A673 (cell line): ENCODE measurements at regions not wholly inside any gene's neighbourhood (a gene's known extent, or its start where the extent isn't known, plus 50 kb on each side); places are given as distances from the start of the nearest gene placed in this dataset.

ENCODE experiments used
- CTCF ChIP-seq: fragments of 300-800, 200-600 bp; sonication (generic); conservative IDR thresholded peaks from 2 replicates; pipeline ENCODE4 v1.5.1; 2017; ENCODE audit warnings: low read depth, mild to moderate bottlenecking, antibody characterized with exemption, low read length, moderate library complexity, mixed read lengths
- EZH2 ChIP-seq: fragments of 200-600 bp; sonication (generic); IDR thresholded peaks from 2 replicates; pipeline ENCODE4 v1.6.1; 2017; ENCODE audit warnings: borderline replicate concordance, low read depth, mild to moderate bottlenecking, mixed read lengths, antibody characterized with exemption, low read length; ENCODE audit not compliant: poor library complexity, severe bottlenecking

- TF ChIP-seq EZH2, result no peak
- TF ChIP-seq CTCF, result no peak
Observed at GRCh38 chr21:39111931-39112550, 71.2 kb downstream of the PSMG1 start.
